ENCODE measurements at regions not wholly inside any gene's neighbourhood (a gene's known extent, or its start where the extent isn't known, plus 50 kb on each side); places are given as distances from the start of the nearest gene placed in this dataset.
A peak's percentile ranks its signal among the peaks of the same experiment; 100 is the strongest.
"Not testable (repeated sequence)": the region's sequence is repeated elsewhere in the genome, so short reads cannot be mapped to it uniquely, and the experiment has no call there.

- Histone ChIP-seq H2AFZ (replicated peaks) (no peak overlapping the region), H3K4me1 (no peaks in the 10 kb centered on the region), H3K79me2 (ENCODE audit: low read depth) (no peaks in the 10 kb centered on the region), H3K27me3 (no peaks in the 10 kb centered on the region), H3F3A (ENCODE audit: low read depth) (no peaks in the 10 kb centered on the region), H4K20me1 (ENCODE audit: low read depth) (no peaks in the 10 kb centered on the region), H3K36me3 (no peaks in the 10 kb centered on the region), H3K9me3 (ENCODE audit: low read depth) (no peaks in the 10 kb centered on the region), H3K4me3 (no peak overlapping the region), H3K9ac (no peak overlapping the region), H3K4me2 (no peak overlapping the region), H3K27ac (no peak overlapping the region)
- no peak for DNase-seq (ENCODE audit: low spot score)
- Mint-ChIP-seq H3K36me3 (no peaks in the 10 kb centered on the region), H3K27ac (no peak overlapping the region), H3K4me1 (no peaks in the 10 kb centered on the region), H3K9me3 (no peaks in the 10 kb centered on the region), H3K27me3 (ENCODE audit: insufficient read depth, low read depth) (no peaks in the 10 kb centered on the region), H3K4me3 (no peak overlapping the region)
- TF ChIP-seq CTCF (IDR thresholded peaks at IDR 0.05), result no peak
- no peak for TF ChIP-seq EZH2 (IDR thresholded peaks at IDR 0.05)
- TF ChIP-seq EZH2phosphoT487 (IDR thresholded peaks at IDR 0.05), result no peak
These were observed 416.0 kb downstream of the ICE1 start for GRCh38 chr5:5838493-5838892.

GRCh38 chr5:5831622-5832021, 409.1 kb downstream of the ICE1 start:
- not testable (repeated sequence) for H3K4me1 ChIP-seq; H3F3A ChIP-seq (ENCODE audit: low read depth); H3K36me3 ChIP-seq; H3K36me3 Mint-ChIP-seq; H3K27ac ChIP-seq; H3K4me3 Mint-ChIP-seq; H3K9ac ChIP-seq; H3K4me2 ChIP-seq; H3K27me3 ChIP-seq; H2AFZ ChIP-seq (replicated peaks); H3K9me3 ChIP-seq (ENCODE audit: low read depth); H3K4me1 Mint-ChIP-seq; DNase-seq (ENCODE audit: low spot score); H3K27ac Mint-ChIP-seq; H3K4me3 ChIP-seq; H3K27me3 Mint-ChIP-seq (ENCODE audit: insufficient read depth, low read depth); H3K9me3 Mint-ChIP-seq; H3K79me2 ChIP-seq (ENCODE audit: low read depth); H4K20me1 ChIP-seq (ENCODE audit: low read depth)

- Histone ChIP-seq H3K27ac (no peak overlapping the region), H3F3A (ENCODE audit: low read depth) (no peaks in the 10 kb centered on the region), H3K79me2 (ENCODE audit: low read depth) (no peaks in the 10 kb centered on the region), H3K4me3 (no peak overlapping the region), H3K4me1 (no peaks in the 10 kb centered on the region), H3K9me3 (ENCODE audit: low read depth) (no peaks in the 10 kb centered on the region), H3K9ac (no peak overlapping the region), H3K4me2 (no peak overlapping the region), H3K36me3 (no peaks in the 10 kb centered on the region), H2AFZ (replicated peaks) (no peak overlapping the region), H4K20me1 (ENCODE audit: low read depth) (no peaks in the 10 kb centered on the region), H3K27me3 (no peaks in the 10 kb centered on the region)
- Mint-ChIP-seq H3K4me3 (no peak overlapping the region), H3K4me1 (peaks cover 5% of the 10 kb centered on the region), H3K27ac (no peak overlapping the region), H3K9me3 (no peaks in the 10 kb centered on the region), H3K36me3 (no peaks in the 10 kb centered on the region), H3K27me3 (ENCODE audit: insufficient read depth, low read depth) (peaks cover 6% of the 10 kb centered on the region)
- no peak for TF ChIP-seq EZH2phosphoT487 (IDR thresholded peaks at IDR 0.05)
- TF ChIP-seq CTCF (IDR thresholded peaks at IDR 0.05), result no peak
- TF ChIP-seq EZH2 (IDR thresholded peaks at IDR 0.05), result no peak
- no peak for DNase-seq (ENCODE audit: low spot score)
These were observed 406.1 kb downstream of the ICE1 start for GRCh38 chr5:5828619-5829018.

- Histone ChIP-seq H3K9me3 (ENCODE audit: low read depth) (no peaks in the 10 kb centered on the region), H3K36me3 (no peaks in the 10 kb centered on the region), H3F3A (ENCODE audit: low read depth) (no peaks in the 10 kb centered on the region), H3K27me3 (no peaks in the 10 kb centered on the region), H3K4me1 (no peaks in the 10 kb centered on the region), H2AFZ (replicated peaks) (no peak overlapping the region), H3K4me3 (no peak overlapping the region), H3K27ac (no peak overlapping the region), H3K9ac (no peak overlapping the region), H3K79me2 (ENCODE audit: low read depth) (no peaks in the 10 kb centered on the region), H4K20me1 (ENCODE audit: low read depth) (no peaks in the 10 kb centered on the region), H3K4me2 (no peak overlapping the region)
- peak overlapping the region; percentile 35 for H3K27ac Mint-ChIP-seq
- no peak for DNase-seq (ENCODE audit: low spot score)
- TF ChIP-seq EZH2phosphoT487 (IDR thresholded peaks at IDR 0.05) (no peak), CTCF (IDR thresholded peaks at IDR 0.05) (no peak), EZH2 (IDR thresholded peaks at IDR 0.05) (no peak)
- peaks cover 6% of the 10 kb centered on the region for H3K27me3 Mint-ChIP-seq (ENCODE audit: insufficient read depth, low read depth)
- no peaks in the 10 kb centered on the region for H3K9me3 Mint-ChIP-seq
- H3K4me3 Mint-ChIP-seq, result no peak overlapping the region
- peaks cover 5% of the 10 kb centered on the region for H3K4me1 Mint-ChIP-seq
- no peaks in the 10 kb centered on the region for H3K36me3 Mint-ChIP-seq
These were observed 404.4 kb downstream of the ICE1 start for GRCh38 chr5:5826911-5827310.

Data from neural progenitor cell (in vitro differentiated cells).